ENCODE measurements at regions not wholly inside any gene's neighbourhood (a gene's known extent, or its start where the extent isn't known, plus 50 kb on each side); places are given as distances from the start of the nearest gene placed in this dataset.

DNA sequence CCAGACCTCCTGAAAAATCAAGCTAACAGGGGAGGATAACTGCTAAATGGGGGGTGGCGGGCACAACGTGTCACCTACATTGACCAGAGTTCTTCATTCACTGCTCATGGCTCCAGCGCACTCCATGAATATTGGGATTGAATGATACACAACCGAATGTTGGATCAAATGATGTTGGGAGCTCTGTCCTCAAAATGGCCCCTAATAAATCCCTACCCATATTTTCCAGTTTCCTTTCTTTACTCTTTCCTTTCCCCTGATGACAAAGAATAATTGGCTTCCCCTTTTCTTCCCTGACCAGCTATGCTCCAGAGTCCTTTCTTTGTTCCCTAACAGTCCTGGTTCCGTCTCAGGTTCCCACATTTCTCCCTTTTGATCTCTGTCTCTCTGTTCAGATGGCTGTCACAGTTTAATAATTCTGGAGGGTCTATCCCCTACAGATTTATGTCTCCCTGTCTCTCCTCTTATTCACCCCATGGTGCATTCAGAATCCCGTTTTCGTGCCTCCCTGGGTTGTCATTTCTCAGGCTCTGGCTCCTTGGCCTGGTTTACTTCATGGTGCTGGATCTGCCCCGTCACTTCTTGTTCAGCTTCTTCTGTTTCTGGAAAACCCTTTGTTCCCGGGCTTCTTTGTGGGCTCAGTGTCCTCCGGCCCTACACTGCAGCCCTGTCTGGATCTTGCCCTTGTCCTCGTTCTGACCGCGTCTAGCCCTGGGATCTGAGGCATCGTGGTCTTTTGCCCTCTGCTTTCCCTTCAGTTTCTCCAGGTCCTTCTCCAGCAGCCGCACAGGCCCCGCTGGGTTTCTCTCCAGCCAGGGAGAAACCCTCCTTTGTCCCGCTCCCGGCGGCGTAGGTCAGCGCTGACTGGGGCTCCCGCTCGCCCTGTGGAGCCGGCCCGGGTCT, 78.3 kb downstream of the NDUFS5 start:
- no peak for DNase-seq
- Histone ChIP-seq H3K4me3 (peak overlapping the region; percentile 75 to 93 (median 82)), H3K27ac (peak overlapping the region; percentile 92 to 97 (median 94)), H3K27me3 (no peaks in the 10 kb centered on the region), H3K4me1 (peaks cover 44 to 62% (median 55%) of the 10 kb centered on the region in 4 donors), H3K9me3 (no peaks in the 10 kb centered on the region), H3K36me3 (no peaks in the 10 kb centered on the region)
- WGBS, 5 donors = 29 to 35% (median 31%) methylated on average over 24 to 25 of the region's 25 CpGs
- intact Hi-C loops (cut with DNase I; ENCODE audit: low total_unique reads) = loop anchor here (5.0 to 10.0 kb wide), 2 partner anchors 90 to 153 kb away; no protein-coding TSS in a partner anchor
- TF ChIP-seq, protein P1, sequence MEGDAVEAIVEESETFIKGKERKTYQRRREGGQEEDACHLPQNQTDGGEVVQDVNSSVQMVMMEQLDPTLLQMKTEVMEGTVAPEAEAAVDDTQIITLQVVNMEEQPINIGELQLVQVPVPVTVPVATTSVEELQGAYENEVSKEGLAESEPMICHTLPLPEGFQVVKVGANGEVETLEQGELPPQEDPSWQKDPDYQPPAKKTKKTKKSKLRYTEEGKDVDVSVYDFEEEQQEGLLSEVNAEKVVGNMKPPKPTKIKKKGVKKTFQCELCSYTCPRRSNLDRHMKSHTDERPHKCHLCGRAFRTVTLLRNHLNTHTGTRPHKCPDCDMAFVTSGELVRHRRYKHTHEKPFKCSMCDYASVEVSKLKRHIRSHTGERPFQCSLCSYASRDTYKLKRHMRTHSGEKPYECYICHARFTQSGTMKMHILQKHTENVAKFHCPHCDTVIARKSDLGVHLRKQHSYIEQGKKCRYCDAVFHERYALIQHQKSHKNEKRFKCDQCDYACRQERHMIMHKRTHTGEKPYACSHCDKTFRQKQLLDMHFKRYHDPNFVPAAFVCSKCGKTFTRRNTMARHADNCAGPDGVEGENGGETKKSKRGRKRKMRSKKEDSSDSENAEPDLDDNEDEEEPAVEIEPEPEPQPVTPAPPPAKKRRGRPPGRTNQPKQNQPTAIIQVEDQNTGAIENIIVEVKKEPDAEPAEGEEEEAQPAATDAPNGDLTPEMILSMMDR (IDR thresholded peaks at IDR 0.05) = no peak
- TF ChIP-seq POLR2A (IDR thresholded peaks at IDR 0.05) (no peak), EP300 (IDR thresholded peaks at IDR 0.05) (no peak), POLR2AphosphoS5 (IDR thresholded peaks at IDR 0.05) (no peak)

DNA sequence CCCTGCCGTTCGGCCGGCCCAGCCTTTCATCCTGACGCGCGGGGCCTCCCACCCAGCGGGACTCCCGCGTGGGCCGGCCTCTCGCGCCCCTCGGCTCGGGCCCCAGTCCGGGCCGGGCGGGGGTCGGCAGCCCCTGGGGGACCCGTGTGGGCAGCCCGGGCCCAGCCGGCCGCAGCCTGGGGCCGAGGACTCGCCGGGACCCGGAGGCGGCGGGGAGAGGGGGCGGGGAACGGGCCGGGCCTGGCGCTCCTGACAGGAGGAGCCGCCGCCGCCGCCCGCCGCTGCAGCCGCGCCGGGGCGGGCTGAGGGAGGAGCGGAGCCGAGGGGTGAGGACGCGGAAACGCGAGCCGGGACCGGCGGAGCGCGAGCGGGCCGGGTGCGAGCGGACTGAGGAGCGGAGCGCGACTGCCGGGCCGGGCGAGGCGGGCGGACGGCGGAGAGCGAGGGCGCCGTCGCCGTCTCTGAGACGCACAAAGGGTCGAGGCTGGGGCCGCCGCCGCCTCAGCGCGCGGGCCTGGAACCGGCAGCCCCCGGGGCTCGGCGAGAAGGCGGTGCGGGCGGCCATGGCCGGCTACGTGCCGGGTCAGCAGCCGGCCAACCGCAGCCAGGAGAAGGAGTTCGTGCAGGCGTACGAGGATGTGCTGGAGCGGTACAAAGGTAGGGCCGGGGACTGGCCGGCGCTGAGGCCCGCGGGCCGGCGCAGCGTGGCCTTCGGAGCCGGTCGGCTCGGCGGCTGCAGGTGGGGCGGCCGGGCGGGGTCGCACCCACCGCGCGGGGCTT, 79.1 kb downstream of the NDUFS5 start:
- intact Hi-C loops (cut with DNase I; ENCODE audit: low total_unique reads) = loop anchor here (10.0 kb wide), 1 partner anchor 90 kb away; no protein-coding TSS in a partner anchor
- Histone ChIP-seq H3K27ac (peak overlapping the region; percentile 92 to 97 (median 94)), H3K36me3 (no peaks in the 10 kb centered on the region), H3K4me1 (peaks cover 47 to 69% (median 59%) of the 10 kb centered on the region in 4 donors), H3K27me3 (no peaks in the 10 kb centered on the region), H3K4me3 (peak overlapping the region; percentile 75 to 93 (median 82)), H3K9me3 (no peaks in the 10 kb centered on the region)
- peak; percentile 84 to 93 for DNase-seq
- TF ChIP-seq, protein P1 (IDR thresholded peaks at IDR 0.05) = no peak
- no peak for TF ChIP-seq EP300 (IDR thresholded peaks at IDR 0.05)
- TF ChIP-seq POLR2AphosphoS5 (IDR thresholded peaks at IDR 0.05) = peak in 2 of 3 donors; percentile 84 to 86
- 0 to 1% (median 1%) methylated on average over 42 to 110 of the region's 116 CpGs for whole genome bisulfite sequencing, 5 donors

DNA sequence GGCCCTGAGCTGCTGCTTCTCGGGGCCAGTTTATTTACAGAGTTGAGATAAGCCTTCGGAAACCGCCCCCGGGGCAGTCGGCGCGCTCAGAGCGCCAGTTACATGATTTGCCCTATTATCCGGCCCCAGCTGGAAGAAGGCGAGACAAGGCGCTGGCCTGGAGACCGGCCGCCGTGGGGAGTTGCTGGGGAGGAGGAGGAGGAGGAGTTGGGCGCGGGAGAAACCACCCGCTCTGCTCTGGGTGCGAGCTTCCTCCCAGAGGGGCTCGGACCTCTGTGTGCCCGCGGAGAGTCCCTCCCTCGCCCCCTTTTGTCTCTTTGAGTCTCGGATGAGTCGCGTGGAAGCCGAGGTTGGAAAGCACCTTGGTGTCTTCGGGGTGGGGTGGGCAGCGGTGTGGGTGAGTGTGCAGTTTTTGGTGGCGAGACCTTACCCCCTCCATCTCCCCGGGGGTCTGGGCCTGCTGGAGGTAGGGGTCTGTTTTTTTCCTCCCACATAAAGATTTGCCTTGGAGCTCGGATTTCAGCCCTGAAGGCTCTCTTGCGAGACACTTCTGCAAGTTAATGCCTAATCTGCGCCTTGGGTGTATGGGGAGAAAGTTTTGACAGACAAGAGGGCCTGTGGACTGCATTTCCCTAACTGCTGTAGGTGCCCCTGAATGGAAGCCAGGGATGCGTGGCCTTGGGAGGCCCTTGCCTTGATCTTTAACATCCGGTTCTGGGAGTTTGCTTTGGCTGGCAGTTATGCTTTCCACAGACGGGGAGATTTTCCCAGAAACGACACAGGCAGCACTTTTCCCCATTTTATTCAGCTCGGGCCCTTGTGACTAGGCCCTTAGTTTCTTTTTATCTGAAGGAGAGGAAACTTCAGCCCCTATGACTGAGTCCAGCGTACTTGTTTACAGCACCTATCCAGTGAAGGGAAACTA, 80.0 kb downstream of the NDUFS5 start:
- H3K4me3 ChIP-seq = peak overlapping the region; percentile 75 to 93 (median 82)
- H3K27me3 ChIP-seq = no peaks in the 10 kb centered on the region
- TF ChIP-seq EP300 (IDR thresholded peaks at IDR 0.05) = no peak
- peak in 1 of 3 donors; percentile 37 for TF ChIP-seq POLR2AphosphoS5 (IDR thresholded peaks at IDR 0.05)
- H3K9me3 ChIP-seq = no peaks in the 10 kb centered on the region
- H3K27ac ChIP-seq = peak overlapping the region; percentile 92 to 97 (median 94)
- H3K36me3 ChIP-seq = no peaks in the 10 kb centered on the region
- peak; percentile 60 to 77 for DNase-seq
- H3K4me1 ChIP-seq = peaks cover 49 to 78% (median 67%) of the 10 kb centered on the region in 4 donors
- WGBS, 5 donors = 1 to 2% (median 2%) methylated on average over 32 to 39 of the region's 39 CpGs
- intact Hi-C loops (cut with DNase I; ENCODE audit: low total_unique reads) = loop anchor here (10.0 kb wide), 1 partner anchor 89 kb away; no protein-coding TSS in a partner anchor

DNA sequence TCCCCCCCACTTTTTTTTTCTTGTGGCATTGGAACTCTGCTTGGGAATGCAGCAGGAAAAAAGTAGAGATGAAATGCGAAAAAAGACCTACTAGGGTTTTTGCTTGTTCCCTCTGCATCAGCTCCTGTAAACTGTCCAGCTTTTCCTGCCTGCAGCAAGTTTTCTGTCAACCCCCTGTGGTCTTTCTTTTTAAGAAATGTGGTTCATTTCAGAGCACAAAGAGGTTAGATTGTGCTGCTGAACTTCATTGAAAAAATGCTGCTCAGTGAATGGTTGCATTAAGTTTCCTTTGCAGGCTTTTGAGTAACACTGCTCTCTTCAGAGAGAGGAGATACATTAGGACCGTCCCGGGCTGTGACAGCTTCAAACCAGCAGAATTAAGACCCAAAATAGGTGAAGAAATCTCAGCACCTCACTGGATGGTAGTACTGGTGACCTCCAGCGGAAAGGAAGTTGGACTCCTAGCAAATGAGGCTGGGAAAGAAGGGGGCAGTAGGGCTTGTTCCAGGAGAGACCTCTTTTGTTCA, 80.7 kb downstream of the NDUFS5 start:
- WGBS, 5 donors = 31 to 41% (median 39%) methylated on average over 4 of the region's 4 CpGs
- Histone ChIP-seq H3K4me3 (peak overlapping the region; percentile 75 to 93 (median 82)), H3K27ac (peak overlapping the region; percentile 92 to 97 (median 94)), H3K4me1 (peaks cover 54 to 83% (median 70%) of the 10 kb centered on the region in 4 donors), H3K36me3 (no peaks in the 10 kb centered on the region), H3K27me3 (no peaks in the 10 kb centered on the region), H3K9me3 (no peaks in the 10 kb centered on the region)
- intact Hi-C loops (cut with DNase I; ENCODE audit: low total_unique reads) = loop anchor here (10.0 kb wide), 1 partner anchor 88 kb away; no protein-coding TSS in a partner anchor
- TF ChIP-seq, protein P1 (IDR thresholded peaks at IDR 0.05) = no peak
- TF ChIP-seq POLR2A (IDR thresholded peaks at IDR 0.05) = no peak
- no peak for TF ChIP-seq EP300 (IDR thresholded peaks at IDR 0.05)
- TF ChIP-seq POLR2AphosphoS5 (IDR thresholded peaks at IDR 0.05) = no peak
- no peak for DNase-seq
